Smooth muscle cell (in vitro differentiated cells): ENCODE measurements at regions not wholly inside any gene's neighbourhood (a gene's known extent, or its start where the extent isn't known, plus 50 kb on each side); places are given as distances from the start of the nearest gene placed in this dataset.

Experiments used
- DNase-seq: peaks from one replicate; lab custom pipeline; 2025; ENCODE audit not compliant: unreplicated experiment; lab: John Stamatoyannopoulos, UW
- H2AFZ ChIP-seq: fragments of 200-600 bp; sonication (generic); 2 replicates; pipeline ENCODE4 v1.6.0; 2016; ENCODE audit warnings: antibody characterized with exemption, low read depth, mild to moderate bottlenecking
- H3F3A ChIP-seq: fragments of 200-600 bp; sonication (generic); 2 replicates; pipeline ENCODE4 v1.6.0; 2017; ENCODE audit warnings: antibody characterized with exemption, low read depth
- H3K27ac ChIP-seq: fragments of 200-600 bp; sonication (generic); 2 replicates; pipeline ENCODE4 v1.5.1; 2016; ENCODE audit warnings: low read depth, mild to moderate bottlenecking
- H3K27me3 ChIP-seq: fragments of 200-600 bp; sonication (generic); 2 replicates; pipeline ENCODE4 v1.6.1; 2016; ENCODE audit warnings: low read depth, mild to moderate bottlenecking
- H3K36me3 ChIP-seq: fragments of 200-600 bp; sonication (generic); 2 replicates; pipeline ENCODE4 v1.5.1; 2016; ENCODE audit warnings: low read depth
- H3K4me1 ChIP-seq: fragments of 200-600 bp; sonication (generic); 2 replicates; pipeline ENCODE4 v1.5.1; 2016; ENCODE audit warnings: low read depth
- H3K4me2 ChIP-seq: fragments of 200-600 bp; sonication (generic); 2 replicates; pipeline ENCODE4 v1.6.0; 2016; ENCODE audit warnings: mild to moderate bottlenecking
- H3K4me3 ChIP-seq: fragments of 200-600 bp; sonication (generic); 2 replicates; pipeline ENCODE4 v1.5.1; 2016; ENCODE audit warnings: mild to moderate bottlenecking
- H3K79me2 ChIP-seq: fragments of 200-600 bp; sonication (generic); 2 replicates; pipeline ENCODE4 v1.6.0; 2016; ENCODE audit warnings: low read depth, mild to moderate bottlenecking
- H3K9ac ChIP-seq: fragments of 200-600 bp; sonication (generic); 2 replicates; pipeline ENCODE4 v1.6.0; 2016; ENCODE audit warnings: low read depth
- H3K9me3 ChIP-seq: fragments of 200-600 bp; sonication (generic); replicated peaks from 2 replicates; pipeline ENCODE4 v1.5.1; 2016; ENCODE audit warnings: low read depth
- H4K20me1 ChIP-seq: fragments of 200-600 bp; sonication (generic); 2 replicates; pipeline ENCODE4 v1.6.0; 2016; ENCODE audit warnings: low read depth
- CTCF ChIP-seq: fragments of 200-600 bp; sonication (generic); IDR thresholded peaks from 2 replicates; pipeline ENCODE4 v1.5.1; 2017; ENCODE audit warnings: borderline replicate concordance, mild to moderate bottlenecking, antibody characterized with exemption; ENCODE audit not compliant: insufficient read depth, poor library complexity, severe bottlenecking
- WGBS: methylation state at CpG from one replicate; pipeline ENCODE4 v1.1.7; 2016; ENCODE audit warnings: low lambda C conversion rate; 5-methylcytosine and 5-hydroxymethylcytosine counted together

GRCh38 chr5:120874081-120874862 lies 410.2 kb downstream of the PRR16 start:
- Histone ChIP-seq H3K36me3 (no peaks in the 10 kb centered on the region), H3K4me1 (no peaks in the 10 kb centered on the region), H3K4me2 (no peak overlapping the region), H3K9me3 (no peaks in the 10 kb centered on the region), H4K20me1 (no peaks in the 10 kb centered on the region), H3K27ac (no peak overlapping the region), H3K79me2 (no peaks in the 10 kb centered on the region), H3K4me3 (no peak overlapping the region), H3K27me3 (no peaks in the 10 kb centered on the region), H3F3A (no peaks in the 10 kb centered on the region), H2AFZ (no peak overlapping the region), H3K9ac (no peak overlapping the region)
- DNase-seq = no peak
- TF ChIP-seq CTCF = no peak

- Histone ChIP-seq H3K4me2 (no peak overlapping the region), H3K79me2 (no peaks in the 10 kb centered on the region), H3K4me1 (no peaks in the 10 kb centered on the region), H3K27me3 (no peaks in the 10 kb centered on the region), H3K36me3 (no peaks in the 10 kb centered on the region), H4K20me1 (no peaks in the 10 kb centered on the region), H3K4me3 (no peak overlapping the region), H3F3A (no peaks in the 10 kb centered on the region), H2AFZ (no peak overlapping the region), H3K27ac (no peak overlapping the region), H3K9me3 (no peaks in the 10 kb centered on the region), H3K9ac (no peak overlapping the region)
- DNase-seq = no peak
- TF ChIP-seq CTCF = no peak
- WGBS = 89% methylated on average over 4 of the region's 4 CpGs
Measured at GRCh38 chr5:120882038-120882775, 418.1 kb downstream of the PRR16 start.

GRCh38 chr5:120886351-120886860 lies 422.3 kb downstream of the PRR16 start:
- no peaks in the 10 kb centered on the region for H4K20me1 ChIP-seq
- no peaks in the 10 kb centered on the region for H3K79me2 ChIP-seq
- no peaks in the 10 kb centered on the region for H3K36me3 ChIP-seq
- no peaks in the 10 kb centered on the region for H3K27me3 ChIP-seq
- H2AFZ ChIP-seq = no peak overlapping the region
- WGBS = 95% methylated on average over 7 of the region's 7 CpGs
- TF ChIP-seq CTCF = no peak
- H3K4me3 ChIP-seq = no peak overlapping the region
- no peak overlapping the region for H3K27ac ChIP-seq
- H3K4me1 ChIP-seq = no peaks in the 10 kb centered on the region
- H3K4me2 ChIP-seq = no peak overlapping the region
- no peak for DNase-seq
- no peaks in the 10 kb centered on the region for H3F3A ChIP-seq
- H3K9me3 ChIP-seq = no peaks in the 10 kb centered on the region
- H3K9ac ChIP-seq = no peak overlapping the region
